CD4-positive, alpha-beta T cell (primary cell): ENCODE measurements at regions not wholly inside any gene's neighbourhood (a gene's known extent, or its start where the extent isn't known, plus 50 kb on each side); places are given as distances from the start of the nearest gene placed in this dataset.

Experiments used
- ATAC-seq: fragments of 200-7000 bp; cut with Tn5 transposase; one replicate; pipeline ENCODE4 v1.10.0; 2022; ENCODE audit warnings: mild to moderate bottlenecking; ENCODE audit not compliant: poor library complexity
- CTCF ChIA-PET: fragments of 350-600 bp; sonication (Branson Sonifier 250); formaldehyde crosslinking; loops from one replicate; lab custom pipeline; 2021; ENCODE audit warnings: antibody characterized with exemption, inconsistent platforms; lab: Charles Lee
- POLR2A ChIA-PET: fragments of 350-600 bp; sonication (Branson Sonifier 250); formaldehyde crosslinking; loops from one replicate; lab custom pipeline; 2021; ENCODE audit warnings: antibody characterized with exemption, inconsistent platforms; lab: Charles Lee
- DNase-seq, 14 experiments: peaks; one replicate each; pipeline ENCODE4 v3.0.0-alpha.2; 2013 to 2020; ENCODE audit warnings: mixed read lengths in 2 of 14
- H3K27ac ChIP-seq, 2 donors: one replicate each; pipeline versions ENCODE4 v1.5.1 to v1.7.0; 2013; ENCODE audit warnings: low read length in 2 of 2, low read depth in 1 of 2, mild to moderate bottlenecking in 1 of 2
- H3K27me3 ChIP-seq, 2 experiments: 1 replicate in 1 of 2; 2 replicates in 1 of 2; pipeline versions ENCODE4 v1.6.1 to v1.7.0; 2013; ENCODE audit warnings: low read length in 2 of 2, control low read depth in 1 of 2, mild to moderate bottlenecking in 1 of 2, moderate library complexity in 1 of 2; ENCODE audit not compliant: insufficient read depth in 2 of 2, control insufficient read depth in 1 of 2
- H3K36me3 ChIP-seq: one replicate; pipeline ENCODE4 v1.6.1; 2013; ENCODE audit warnings: low read length, control low read depth; ENCODE audit not compliant: insufficient read depth
- H3K4me1 ChIP-seq: one replicate; pipeline ENCODE4 v1.6.1; 2013; ENCODE audit warnings: low read length, control low read depth; ENCODE audit not compliant: insufficient read depth
- H3K4me3 ChIP-seq: one replicate; pipeline ENCODE4 v1.5.1; 2013; ENCODE audit warnings: mild to moderate bottlenecking, low read length, moderate library complexity
- H3K9me3 ChIP-seq, 2 experiments: 1 replicate in 1 of 2; 2 replicates in 1 of 2; pipeline versions ENCODE4 v1.6.1 to v1.7.0; 2013; ENCODE audit warnings: low read length in 2 of 2, mild to moderate bottlenecking in 2 of 2, control low read depth in 1 of 2, moderate library complexity in 1 of 2; ENCODE audit not compliant: control insufficient read depth in 1 of 2, insufficient read depth in 1 of 2
- H3K27ac Mint-ChIP-seq: one replicate; pipeline ENCODE4 v1.8.0; 2020; ENCODE audit warnings: mixed read lengths
- H3K27me3 Mint-ChIP-seq: one replicate; pipeline ENCODE4 v1.8.0; 2021; ENCODE audit warnings: mixed read lengths
- H3K36me3 Mint-ChIP-seq: one replicate; pipeline ENCODE4 v1.8.0; 2021; ENCODE audit warnings: low read depth, mixed read lengths
- H3K4me1 Mint-ChIP-seq: one replicate; pipeline ENCODE4 v1.8.0; 2021; ENCODE audit warnings: low read depth, mixed read lengths
- H3K4me3 Mint-ChIP-seq: one replicate; pipeline ENCODE4 v1.8.0; 2020; ENCODE audit warnings: mild to moderate bottlenecking, mixed read lengths
- H3K9me3 Mint-ChIP-seq: one replicate; pipeline ENCODE4 v1.8.0; 2020; ENCODE audit warnings: mixed read lengths
- CTCF ChIP-seq: fragments of 200-600 bp; IDR thresholded peaks from one replicate; pipeline ENCODE4 v1.8.0; 2022; ENCODE audit warnings: antibody characterized with exemption, mild to moderate bottlenecking
- intact Hi-C, 2 experiments: fragments of 100-400 bp; cut with DNase I in 1 of 2; cut with micrococcal nuclease in 1 of 2; formaldehyde crosslinking; loops; one replicate each; pipeline versions ENCODE4 v1.15.1 to v1.9.0; 2023 to 2025; cut with DNase I, micrococcal nuclease

GRCh38 chr5:168118042-168118668, 173.3 kb upstream of the WWC1 start:
- ATAC-seq: no peak
- Mint-ChIP-seq H3K4me3 (no peak overlapping the region), H3K4me1 (no peaks in the 10 kb centered on the region), H3K9me3 (no peaks in the 10 kb centered on the region), H3K27me3 (no peaks in the 10 kb centered on the region), H3K27ac (no peak overlapping the region), H3K36me3 (no peaks in the 10 kb centered on the region)
- ChIA-PET POLR2A (no interaction called here), CTCF (no interaction called here)
- intact Hi-C loops: no loop called here
- H3K9me3 ChIP-seq: no peaks in the 10 kb centered on the region
- H3K27me3 ChIP-seq: no peaks in the 10 kb centered on the region
- no peak for TF ChIP-seq CTCF
- H3K4me3 ChIP-seq: no peak overlapping the region
- no peaks in the 10 kb centered on the region for H3K36me3 ChIP-seq
- no peak overlapping the region for H3K27ac ChIP-seq
- DNase-seq: no peak
- no peaks in the 10 kb centered on the region for H3K4me1 ChIP-seq

GRCh38 chr5:168120401-168121137, 170.9 kb upstream of the WWC1 start:
- H3K4me1 ChIP-seq: no peaks in the 10 kb centered on the region
- no peak for TF ChIP-seq CTCF
- intact Hi-C loops: no loop called here
- Mint-ChIP-seq H3K36me3 (no peaks in the 10 kb centered on the region), H3K4me3 (no peak overlapping the region), H3K4me1 (no peaks in the 10 kb centered on the region), H3K27ac (no peak overlapping the region), H3K27me3 (peaks cover 5% of the 10 kb centered on the region), H3K9me3 (no peaks in the 10 kb centered on the region)
- no peaks in the 10 kb centered on the region for H3K36me3 ChIP-seq
- no peak for ATAC-seq
- DNase-seq: no peak
- no peaks in the 10 kb centered on the region for H3K27me3 ChIP-seq
- H3K9me3 ChIP-seq: no peaks in the 10 kb centered on the region
- ChIA-PET CTCF (no interaction called here), POLR2A (no interaction called here)
- no peak overlapping the region for H3K4me3 ChIP-seq
- no peak overlapping the region for H3K27ac ChIP-seq

GRCh38 chr5:168121138-168121494, 170.3 kb upstream of the WWC1 start:
- POLR2A ChIA-PET: no interaction called here
- Histone ChIP-seq H3K36me3 (no peaks in the 10 kb centered on the region), H3K27ac (no peak overlapping the region), H3K9me3 (no peaks in the 10 kb centered on the region), H3K4me3 (no peak overlapping the region), H3K4me1 (no peaks in the 10 kb centered on the region), H3K27me3 (no peaks in the 10 kb centered on the region)
- Mint-ChIP-seq H3K27me3 (peaks cover 5% of the 10 kb centered on the region), H3K27ac (no peak overlapping the region), H3K36me3 (no peaks in the 10 kb centered on the region), H3K4me1 (no peaks in the 10 kb centered on the region), H3K4me3 (no peak overlapping the region), H3K9me3 (no peaks in the 10 kb centered on the region)
- CTCF ChIA-PET: no interaction called here
- intact Hi-C loops: no loop called here
- TF ChIP-seq CTCF: no peak
- no peak for ATAC-seq
- no peak for DNase-seq
